GM12892 (cell line): ENCODE measurements at regions not wholly inside any gene's neighbourhood (a gene's known extent, or its start where the extent isn't known, plus 50 kb on each side); places are given as distances from the start of the nearest gene placed in this dataset.
A peak's percentile ranks its signal among the peaks of the same experiment; 100 is the strongest.
"Not testable (repeated sequence)": the region's sequence is repeated elsewhere in the genome, so short reads cannot be mapped to it uniquely, and the experiment has no call there.

Experiments
- DNase-seq: peaks from one replicate; pipeline ENCODE4 v3.0.0; 2011; ENCODE audit not compliant: insufficient read length
- FAIRE-seq: peaks from 2 replicates; lab custom pipeline; 2011; peaks lifted over from hg19 to GRCh38; lab: Jason Lieb, UNC
- POLR2A ChIP-seq: IDR thresholded peaks from 2 replicates; pipeline ENCODE4 v1.6.1; 2011; ENCODE audit warnings: low read depth, low read length, control low read depth
- POLR2AphosphoS5 ChIP-seq: IDR thresholded peaks from 2 replicates; pipeline ENCODE4 v1.6.1; 2011; ENCODE audit warnings: low read depth, low read length, control low read depth
- TAF1 ChIP-seq: IDR thresholded peaks from 2 replicates; pipeline ENCODE4 v1.6.1; 2011; ENCODE audit warnings: low read depth, mild to moderate bottlenecking, control low read depth, low read length, borderline replicate concordance

- TF ChIP-seq POLR2AphosphoS5 (no peak), TAF1 (no peak), POLR2A (no peak)
- DNase-seq (no peak), FAIRE-seq (peak; percentile 42)
These were observed 532.1 kb upstream of the NR5A2 start for GRCh38 chr1:199495432-199495831.

DNA sequence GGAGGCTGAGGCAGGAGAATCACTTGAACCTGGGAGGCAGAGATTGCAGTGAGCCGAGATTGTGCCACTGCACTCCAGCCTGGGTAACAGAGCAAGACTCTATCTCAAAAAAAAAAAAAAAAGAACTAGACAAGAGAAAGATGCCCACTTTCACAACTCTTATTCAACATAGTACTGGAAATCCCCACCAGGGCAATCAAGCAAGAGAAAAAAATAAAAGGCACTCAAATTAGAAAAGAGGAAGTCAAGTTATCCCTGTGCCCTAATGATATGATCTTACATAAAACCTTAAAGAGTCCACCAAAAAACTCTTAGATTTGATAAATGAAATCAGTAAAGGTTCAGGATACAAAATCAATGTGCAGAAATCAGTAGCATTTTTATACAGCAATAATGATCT is 528.7 kb upstream of the NR5A2 start:
- FAIRE-seq: peak; percentile 48
- DNase-seq: not testable (repeated sequence)

DNA sequence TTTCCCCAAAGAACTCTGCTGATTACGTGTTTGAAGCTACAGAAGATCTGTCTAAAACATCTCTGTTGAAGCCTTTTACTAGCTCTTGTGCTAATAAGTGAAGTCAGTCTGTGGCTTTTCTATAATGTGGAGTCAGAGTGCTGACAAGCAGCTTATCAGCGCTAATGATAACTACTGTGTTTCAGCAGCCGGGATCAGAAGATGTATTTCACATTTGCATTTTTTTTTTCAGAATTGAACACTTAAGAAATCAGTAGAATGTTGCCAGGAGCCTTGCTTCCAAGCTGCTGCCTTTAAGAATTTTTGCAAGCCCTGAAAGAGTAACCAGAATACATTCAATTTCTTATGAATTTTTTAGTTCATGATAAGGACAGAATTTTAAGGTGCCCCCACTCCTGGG is 519.4 kb upstream of the NR5A2 start:
- no peak for DNase-seq
- TF ChIP-seq TAF1: no peak
- no peak for TF ChIP-seq POLR2AphosphoS5
- no peak for TF ChIP-seq POLR2A
- FAIRE-seq: no peak

DNA sequence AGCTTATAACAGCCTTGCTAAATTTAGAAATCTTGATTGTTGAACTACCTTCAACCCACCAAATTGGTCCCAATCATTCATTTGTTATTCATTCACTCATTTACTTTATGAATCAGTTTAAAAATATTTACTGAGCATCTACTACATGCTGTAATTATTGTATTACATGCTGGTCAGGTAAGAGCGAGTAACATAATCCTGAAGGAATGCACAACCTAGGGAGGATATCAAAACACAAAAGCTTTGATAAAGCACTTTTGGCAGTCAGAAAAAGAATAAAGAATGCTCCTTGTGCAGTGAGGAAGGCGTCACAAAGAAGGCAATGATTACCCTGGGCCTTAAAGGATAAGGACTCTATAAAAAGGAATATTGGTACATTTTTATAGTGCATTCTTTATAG is 518.9 kb upstream of the NR5A2 start:
- DNase-seq (no peak), FAIRE-seq (no peak)
- TF ChIP-seq POLR2AphosphoS5 (no peak), POLR2A (no peak), TAF1 (no peak)

GRCh38 chr1:199509456-199509855 is 518.1 kb upstream of the NR5A2 start:
- TF ChIP-seq TAF1 (no peak), POLR2A (no peak), POLR2AphosphoS5 (no peak)
- FAIRE-seq: no peak
- no peak for DNase-seq

- DNase-seq: no peak
- TF ChIP-seq POLR2AphosphoS5 (no peak), TAF1 (no peak), POLR2A (no peak)
- FAIRE-seq: peak; percentile 30
These were observed 517.2 kb upstream of the NR5A2 start for GRCh38 chr1:199510314-199510713.

DNA sequence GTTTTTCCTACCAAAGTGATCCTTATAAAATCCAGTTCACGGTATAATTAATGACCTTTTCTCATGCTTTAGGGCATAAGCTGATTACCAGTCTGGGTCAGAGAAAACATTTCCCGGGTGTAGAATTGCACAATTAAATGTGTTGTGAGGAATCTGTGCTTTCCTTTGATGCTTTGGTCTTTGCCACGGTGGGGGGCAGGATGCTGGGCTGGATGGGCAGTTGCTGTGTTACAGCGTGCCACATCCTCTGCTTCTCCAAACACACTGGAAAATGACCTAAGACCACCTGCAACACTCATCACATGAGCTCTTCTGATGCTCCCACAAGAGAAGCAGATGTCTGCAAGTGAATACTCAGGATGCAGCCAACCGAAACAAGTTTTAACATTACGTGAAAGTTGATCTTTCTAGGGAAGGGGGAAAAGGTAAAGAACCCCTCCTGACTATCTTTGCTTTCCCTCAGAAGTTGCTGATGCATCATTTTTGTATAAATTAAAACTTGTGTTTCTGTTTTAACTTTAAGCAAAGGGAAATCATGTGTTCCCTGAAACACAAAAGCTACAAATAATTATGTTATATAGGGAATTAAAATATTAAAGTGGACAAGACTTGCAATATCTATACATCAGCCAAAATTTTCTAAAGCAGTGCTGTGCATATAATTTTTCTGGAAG is 515.3 kb upstream of the NR5A2 start:
- DNase-seq: no peak
- FAIRE-seq: no peak
- TF ChIP-seq POLR2AphosphoS5 (no peak), POLR2A (no peak), TAF1 (no peak)

- FAIRE-seq (no peak), DNase-seq (no peak)
- TF ChIP-seq POLR2AphosphoS5 (no peak), POLR2A (no peak), TAF1 (no peak)
These were observed 512.2 kb upstream of the NR5A2 start for GRCh38 chr1:199515261-199515660.

DNA sequence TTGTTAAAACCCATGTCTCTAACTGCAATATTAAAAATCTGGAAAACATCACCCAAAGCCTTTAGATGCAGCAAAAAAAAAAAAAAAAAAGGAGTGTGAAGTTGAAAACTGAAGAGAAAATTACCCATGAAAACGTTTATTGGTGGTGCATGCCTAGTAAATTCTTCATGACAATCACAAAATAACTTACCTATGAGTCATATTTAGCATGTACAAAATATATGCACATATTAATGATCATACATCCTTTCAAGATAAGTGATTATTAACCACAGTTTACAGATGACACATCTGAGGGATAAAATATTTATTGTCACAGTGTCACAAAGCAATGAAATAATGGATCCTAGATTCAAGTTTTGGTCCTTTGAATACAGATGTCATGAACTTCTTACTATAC is 505.2 kb upstream of the NR5A2 start:
- TF ChIP-seq POLR2AphosphoS5: no peak
- no peak for TF ChIP-seq POLR2A
- no peak for TF ChIP-seq TAF1
- DNase-seq: no peak
- no peak for FAIRE-seq

DNA sequence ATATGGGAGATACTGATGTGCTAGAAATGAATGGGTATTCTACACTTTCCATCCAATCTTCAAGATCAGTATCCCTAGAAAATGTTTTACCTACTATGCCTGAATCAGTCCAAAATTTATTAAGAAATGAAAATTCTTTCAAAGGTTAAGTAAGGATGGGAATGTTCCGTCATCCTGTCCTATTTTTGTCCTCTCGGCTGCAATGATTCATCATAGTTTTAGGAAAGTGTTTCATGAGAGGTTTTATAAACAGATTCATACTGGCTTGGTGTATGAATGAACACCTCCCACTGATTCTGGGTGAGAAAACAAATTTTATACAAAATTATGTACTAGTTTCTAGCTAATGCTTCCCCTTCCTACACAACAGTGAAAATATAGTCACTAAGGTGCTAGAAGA is 504.6 kb upstream of the NR5A2 start:
- DNase-seq: no peak
- no peak for FAIRE-seq
- no peak for TF ChIP-seq POLR2A
- no peak for TF ChIP-seq TAF1
- no peak for TF ChIP-seq POLR2AphosphoS5

DNA sequence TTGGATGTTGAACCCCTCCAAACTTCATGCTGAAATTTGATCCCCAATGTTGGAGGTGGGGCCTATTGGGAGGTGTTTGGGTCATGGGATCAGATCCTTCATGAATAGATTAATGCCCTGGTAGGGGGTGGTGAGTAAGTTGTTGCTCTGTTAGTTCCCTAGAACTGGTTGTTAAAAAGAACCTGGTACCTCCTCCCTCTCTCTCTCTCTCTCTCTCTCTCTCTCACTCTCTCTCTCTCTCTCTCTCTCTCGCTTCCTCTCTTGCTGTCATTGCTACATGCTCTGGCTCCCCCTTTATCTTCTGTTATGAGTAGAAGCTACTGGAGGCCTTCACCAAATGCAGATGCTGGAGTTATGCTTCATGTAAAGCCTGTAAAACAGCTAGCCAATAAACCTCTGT is 498.2 kb upstream of the NR5A2 start:
- DNase-seq (no peak), FAIRE-seq (no peak)
- TF ChIP-seq POLR2AphosphoS5 (no peak), POLR2A (no peak), TAF1 (no peak)

DNA sequence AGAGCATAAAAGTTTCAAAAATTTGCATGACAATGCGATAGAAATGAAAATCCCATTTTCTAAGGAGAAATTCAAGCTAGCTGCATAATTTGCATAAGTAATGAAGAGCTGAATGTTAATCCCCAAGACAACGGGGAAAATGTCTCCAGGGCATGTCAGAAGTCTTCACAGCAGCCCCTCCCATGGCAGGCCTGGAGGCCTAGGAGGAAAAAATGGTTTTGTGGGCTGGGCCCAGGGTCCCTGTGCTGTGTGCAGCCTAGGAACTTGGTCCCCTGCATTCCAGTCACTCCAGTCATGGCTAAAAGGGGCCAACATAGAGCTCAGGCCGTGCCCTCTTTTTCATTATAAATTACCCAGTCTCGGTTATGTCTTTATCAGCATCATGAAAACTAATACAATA is 494.1 kb upstream of the NR5A2 start:
- FAIRE-seq: not testable (repeated sequence)

GRCh38 chr1:199545780-199546179 is 481.7 kb upstream of the NR5A2 start:
- DNase-seq: no peak
- peak; percentile 36 for FAIRE-seq
- TF ChIP-seq TAF1: no peak
- TF ChIP-seq POLR2AphosphoS5: no peak
- no peak for TF ChIP-seq POLR2A

More for the DNA sequence above, 494.1 kb upstream of the NR5A2 start:
- DNase-seq: not testable (repeated sequence)
